Natural killer cell (primary cell): ENCODE measurements at regions not wholly inside any gene's neighbourhood (a gene's known extent, or its start where the extent isn't known, plus 50 kb on each side); places are given as distances from the start of the nearest gene placed in this dataset.

Experiments
- ATAC-seq, 3 donors: fragments of 150-1000 bp in 2 of 3; fragments of 200-7000 bp in 1 of 3; cut with Tn5 transposase; 1 replicate in 1 of 3; 2 replicates in 2 of 3; pipeline ENCODE4 v1.10.0; 2021; ENCODE audit warnings: mild to moderate bottlenecking in 2 of 3, moderate library complexity in 2 of 3
- DNase-seq, 2 donors: peaks; one replicate each; pipeline versions ENCODE4 v3.0.0 to v3.0.0-alpha.2; 2013 to 2021; ENCODE audit warnings: mixed read lengths in 1 of 2
- H3K27ac ChIP-seq: one replicate; pipeline ENCODE4 v1.5.1; 2013; ENCODE audit warnings: mild to moderate bottlenecking, low read length
- H3K27me3 ChIP-seq: one replicate; pipeline ENCODE4 v1.6.1; 2013; ENCODE audit warnings: low read length; ENCODE audit not compliant: control insufficient read depth, insufficient read depth
- H3K36me3 ChIP-seq: one replicate; pipeline ENCODE4 v1.6.1; 2013; ENCODE audit warnings: low read length; ENCODE audit not compliant: control insufficient read depth, insufficient read depth
- H3K4me1 ChIP-seq: one replicate; pipeline ENCODE4 v1.6.1; 2013; ENCODE audit warnings: low read length; ENCODE audit not compliant: control insufficient read depth, insufficient read depth
- H3K4me3 ChIP-seq: one replicate; pipeline ENCODE4 v1.5.1; 2013; ENCODE audit warnings: low read length
- H3K9me3 ChIP-seq: one replicate; pipeline ENCODE4 v1.6.1; 2013; ENCODE audit warnings: low read length; ENCODE audit not compliant: control insufficient read depth, insufficient read depth
- H3K27ac Mint-ChIP-seq, 2 donors: one replicate each; pipeline ENCODE4 v1.8.0; 2022; ENCODE audit warnings: mild to moderate bottlenecking in 2 of 2, mixed read lengths in 2 of 2, moderate library complexity in 1 of 2
- H3K27me3 Mint-ChIP-seq, 2 donors: one replicate each; pipeline ENCODE4 v1.8.0; 2022; ENCODE audit warnings: low read depth in 2 of 2, mixed read lengths in 2 of 2
- H3K36me3 Mint-ChIP-seq: one replicate; pipeline ENCODE4 v1.8.0; 2022; ENCODE audit warnings: mixed read lengths
- H3K4me1 Mint-ChIP-seq, 2 donors: one replicate each; pipeline ENCODE4 v1.8.0; 2022; ENCODE audit warnings: mixed read lengths in 2 of 2
- H3K4me3 Mint-ChIP-seq: one replicate; pipeline ENCODE4 v1.8.0; 2022; ENCODE audit warnings: mild to moderate bottlenecking, moderate library complexity, mixed read lengths
- H3K9me3 Mint-ChIP-seq, 2 donors: one replicate each; pipeline ENCODE4 v1.8.0; 2022; ENCODE audit warnings: mixed read lengths in 2 of 2
- WGBS: methylation state at CpG from one replicate; pipeline ENCODE4 v1.1.7; 2013; ENCODE audit warnings: missing lambda C conversion rate; ENCODE audit not compliant: insufficient coverage; 5-methylcytosine and 5-hydroxymethylcytosine counted together
- intact Hi-C: fragments of 100-400 bp; cut with micrococcal nuclease; formaldehyde crosslinking; loops from one replicate; pipeline ENCODE4 v1.14.2; 2022
- TF ChIP-seq, protein P1 (sequence below): fragments of 200-600 bp; IDR thresholded peaks from one replicate; pipeline ENCODE4 v1.8.0; 2022; ENCODE audit warnings: antibody characterized with exemption

- DNase-seq (no peak), ATAC-seq (no peak)
- Mint-ChIP-seq H3K4me3 (no peak overlapping the region), H3K36me3 (no peaks in the 10 kb centered on the region), H3K9me3 (peaks cover 0 to 2% of the 10 kb centered on the region in 2 donors), H3K27ac (no peak overlapping the region), H3K4me1 (no peaks in the 10 kb centered on the region), H3K27me3 (peaks cover 10 to 23% of the 10 kb centered on the region in 2 donors)
- intact Hi-C loops = no loop called here
- TF ChIP-seq, protein P1, sequence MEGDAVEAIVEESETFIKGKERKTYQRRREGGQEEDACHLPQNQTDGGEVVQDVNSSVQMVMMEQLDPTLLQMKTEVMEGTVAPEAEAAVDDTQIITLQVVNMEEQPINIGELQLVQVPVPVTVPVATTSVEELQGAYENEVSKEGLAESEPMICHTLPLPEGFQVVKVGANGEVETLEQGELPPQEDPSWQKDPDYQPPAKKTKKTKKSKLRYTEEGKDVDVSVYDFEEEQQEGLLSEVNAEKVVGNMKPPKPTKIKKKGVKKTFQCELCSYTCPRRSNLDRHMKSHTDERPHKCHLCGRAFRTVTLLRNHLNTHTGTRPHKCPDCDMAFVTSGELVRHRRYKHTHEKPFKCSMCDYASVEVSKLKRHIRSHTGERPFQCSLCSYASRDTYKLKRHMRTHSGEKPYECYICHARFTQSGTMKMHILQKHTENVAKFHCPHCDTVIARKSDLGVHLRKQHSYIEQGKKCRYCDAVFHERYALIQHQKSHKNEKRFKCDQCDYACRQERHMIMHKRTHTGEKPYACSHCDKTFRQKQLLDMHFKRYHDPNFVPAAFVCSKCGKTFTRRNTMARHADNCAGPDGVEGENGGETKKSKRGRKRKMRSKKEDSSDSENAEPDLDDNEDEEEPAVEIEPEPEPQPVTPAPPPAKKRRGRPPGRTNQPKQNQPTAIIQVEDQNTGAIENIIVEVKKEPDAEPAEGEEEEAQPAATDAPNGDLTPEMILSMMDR = no peak
- no peak overlapping the region for H3K27ac ChIP-seq
- H3K4me3 ChIP-seq = no peak overlapping the region
- H3K9me3 ChIP-seq = no peaks in the 10 kb centered on the region
- H3K36me3 ChIP-seq = no peaks in the 10 kb centered on the region
- no peaks in the 10 kb centered on the region for H3K4me1 ChIP-seq
- no peaks in the 10 kb centered on the region for H3K27me3 ChIP-seq
Measured at GRCh38 chr2:147260241-147260640, 584.6 kb upstream of the ACVR2A start.

DNA sequence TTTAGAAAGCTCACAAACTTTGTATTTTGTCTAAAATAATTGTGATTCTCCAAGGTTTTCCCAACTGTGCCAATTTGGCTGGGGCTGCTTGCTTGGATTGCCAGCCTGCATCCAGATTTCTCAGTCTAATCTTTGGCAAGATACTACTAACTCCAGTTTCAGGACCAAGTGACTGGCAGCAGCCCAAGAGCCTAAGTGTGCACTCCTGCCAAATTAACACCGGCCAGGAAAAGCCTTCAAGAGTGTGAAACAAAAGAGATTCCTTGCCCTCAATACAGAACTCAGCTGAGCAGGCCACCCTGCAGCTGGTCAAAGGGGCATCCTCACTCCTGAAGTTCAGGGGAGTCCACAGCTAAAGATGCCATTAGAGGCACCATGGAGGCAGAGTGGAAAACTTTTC, 589.0 kb upstream of the ACVR2A start:
- H3K27ac ChIP-seq = no peak overlapping the region
- Mint-ChIP-seq H3K4me1 (no peaks in the 10 kb centered on the region), H3K36me3 (peaks cover 8% of the 10 kb centered on the region), H3K27me3 (peaks cover 13 to 32% of the 10 kb centered on the region in 2 donors), H3K27ac (no peak overlapping the region), H3K4me3 (no peak overlapping the region), H3K9me3 (peaks cover 3 to 4% of the 10 kb centered on the region in 2 donors)
- no peak overlapping the region for H3K4me3 ChIP-seq
- H3K27me3 ChIP-seq = no peaks in the 10 kb centered on the region
- no peaks in the 10 kb centered on the region for H3K4me1 ChIP-seq
- TF ChIP-seq, protein P1 = no peak
- 92% methylated on average over 1 of the region's 1 CpG for WGBS
- DNase-seq (no peak), ATAC-seq (no peak)
- intact Hi-C loops = no loop called here
- H3K9me3 ChIP-seq = peaks cover 2% of the 10 kb centered on the region
- no peaks in the 10 kb centered on the region for H3K36me3 ChIP-seq

DNA sequence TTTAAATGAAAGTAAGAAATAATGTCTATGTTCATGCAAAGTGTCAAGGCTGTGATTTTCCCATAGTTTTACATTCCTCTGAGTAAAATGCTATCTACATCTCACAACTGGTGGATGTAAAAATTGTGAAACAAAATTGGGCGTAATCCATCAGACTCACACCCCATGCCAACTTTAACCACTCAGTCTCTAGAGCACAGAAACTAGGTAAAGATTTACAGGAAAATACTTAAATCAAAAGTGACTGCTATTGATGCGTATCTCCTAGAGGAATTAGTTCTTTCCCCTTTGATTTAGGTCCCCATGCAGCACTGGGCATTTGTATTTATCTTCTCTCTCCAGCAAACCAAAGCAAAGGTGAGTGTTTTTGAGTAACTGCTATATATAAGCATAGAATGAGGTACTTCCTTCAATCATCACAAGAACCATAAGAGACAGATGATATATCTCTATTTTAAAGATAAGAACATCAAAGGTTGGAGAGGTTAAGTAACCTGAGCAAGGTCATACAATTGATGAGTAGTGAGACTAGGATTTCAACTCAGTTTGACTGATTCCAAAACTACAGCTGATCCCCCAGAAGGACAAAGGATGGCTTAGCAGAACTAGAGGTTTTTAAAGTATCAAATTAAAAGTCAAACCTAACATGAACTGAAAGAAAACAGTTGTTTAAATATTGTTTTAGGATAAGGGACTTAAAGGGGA, 594.0 kb upstream of the ACVR2A start:
- Mint-ChIP-seq H3K4me3 (no peak overlapping the region), H3K27ac (no peak overlapping the region), H3K27me3 (peaks cover 13 to 28% of the 10 kb centered on the region in 2 donors), H3K4me1 (no peaks in the 10 kb centered on the region), H3K9me3 (peaks cover 3 to 4% of the 10 kb centered on the region in 2 donors), H3K36me3 (peaks cover 8% of the 10 kb centered on the region)
- H3K27me3 ChIP-seq = no peaks in the 10 kb centered on the region
- DNase-seq = no peak
- no peaks in the 10 kb centered on the region for H3K4me1 ChIP-seq
- WGBS = 60% methylated on average over 2 of the region's 2 CpGs
- ATAC-seq = no peak
- TF ChIP-seq, protein P1 = no peak
- no peak overlapping the region for H3K4me3 ChIP-seq
- H3K9me3 ChIP-seq = peaks cover 2% of the 10 kb centered on the region
- intact Hi-C loops = no loop called here
- no peaks in the 10 kb centered on the region for H3K36me3 ChIP-seq
- no peak overlapping the region for H3K27ac ChIP-seq

GRCh38 chr2:147247749-147248148, 597.1 kb upstream of the ACVR2A start:
- H3K9me3 ChIP-seq = peaks cover 2% of the 10 kb centered on the region
- Mint-ChIP-seq H3K36me3 (peaks cover 3% of the 10 kb centered on the region), H3K4me1 (no peaks in the 10 kb centered on the region), H3K9me3 (peaks cover under 1% of the 10 kb centered on the region in 2 donors), H3K4me3 (no peak overlapping the region), H3K27ac (no peak overlapping the region), H3K27me3 (peaks cover 6 to 25% of the 10 kb centered on the region in 2 donors)
- no peak overlapping the region for H3K27ac ChIP-seq
- no peaks in the 10 kb centered on the region for H3K4me1 ChIP-seq
- H3K27me3 ChIP-seq = no peaks in the 10 kb centered on the region
- WGBS = 100% methylated on average over 1 of the region's 2 CpGs
- TF ChIP-seq, protein P1 = no peak
- no peaks in the 10 kb centered on the region for H3K36me3 ChIP-seq
- DNase-seq = no peak
- no peak overlapping the region for H3K4me3 ChIP-seq
- intact Hi-C loops = no loop called here
- no peak for ATAC-seq
